ENCODE measurements at regions not wholly inside any gene's neighbourhood (a gene's known extent, or its start where the extent isn't known, plus 50 kb on each side); places are given as distances from the start of the nearest gene placed in this dataset.

DNA sequence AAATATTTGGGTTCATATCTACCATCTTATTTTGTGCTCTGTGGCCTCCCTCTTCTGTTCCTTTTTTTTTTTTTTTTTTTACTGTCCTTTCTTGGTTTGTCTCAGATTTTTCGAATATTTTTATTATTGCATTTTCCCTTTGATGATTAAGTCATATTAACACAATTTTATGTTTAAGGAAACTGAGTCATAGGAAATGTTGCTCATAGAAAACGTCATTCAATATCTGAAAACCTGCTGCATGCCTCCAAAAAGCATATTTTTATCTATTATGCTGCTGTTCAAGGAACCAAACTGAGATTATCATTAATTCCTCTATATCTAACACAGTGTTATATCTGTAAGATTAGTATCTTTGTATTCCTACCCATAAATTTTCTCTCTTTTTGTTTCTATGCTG, 614.3 kb upstream of the SLC8A1 start:
- no peak for TF ChIP-seq SUZ12 (IDR thresholded peaks at IDR 0.05; ENCODE audit: extremely low read depth, insufficient read depth, insufficient read length)
- TF ChIP-seq ZNF274 (IDR thresholded peaks at IDR 0.05; ENCODE audit: low read depth, low read length): no peak
- no peak for TF ChIP-seq YY1 (IDR thresholded peaks at IDR 0.05; ENCODE audit: insufficient read depth, insufficient read length)

All from NT2/D1 (cell line).